HG03378 (cell line): ENCODE measurements at regions not wholly inside any gene's neighbourhood (a gene's known extent, or its start where the extent isn't known, plus 50 kb on each side); places are given as distances from the start of the nearest gene placed in this dataset.

ENCODE experiments used
- ATAC-seq: cut with Tn5 transposase; IDR thresholded peaks from one replicate; pipeline ENCODE4 v1.9.1; 2021; ENCODE audit warnings: mild to moderate bottlenecking, moderate library complexity; ENCODE audit not compliant: unreplicated experiment

GRCh38 chr7:153370092-153370491 is 610.5 kb downstream of the ACTR3B start:
- ATAC-seq: no peak

- ATAC-seq: no peak
These were observed 621.1 kb downstream of the ACTR3B start for GRCh38 chr7:153380636-153381035.

GRCh38 chr7:153381275-153382040 is 621.9 kb downstream of the ACTR3B start:
- ATAC-seq: no peak

GRCh38 chr7:153382641-153383101 is 623.1 kb downstream of the ACTR3B start:
- ATAC-seq: no peak

- no peak for ATAC-seq
These were observed 624.2 kb downstream of the ACTR3B start for GRCh38 chr7:153383781-153384180.

- ATAC-seq: no peak
These were observed 626.0 kb downstream of the ACTR3B start for GRCh38 chr7:153385502-153385901.

GRCh38 chr7:153386556-153386955 is 627.0 kb downstream of the ACTR3B start:
- ATAC-seq: no peak

- no peak for ATAC-seq
These were observed 629.1 kb downstream of the ACTR3B start for GRCh38 chr7:153388611-153389010.

- no peak for ATAC-seq
These were observed 629.7 kb downstream of the ACTR3B start for GRCh38 chr7:153389261-153389660.

- no peak for ATAC-seq
These were observed 631.4 kb downstream of the ACTR3B start for GRCh38 chr7:153390955-153391354.

GRCh38 chr7:153392726-153393125 is 633.2 kb downstream of the ACTR3B start:
- ATAC-seq: no peak

- no peak for ATAC-seq
These were observed 634.1 kb downstream of the ACTR3B start for GRCh38 chr7:153393666-153394065.

- no peak for ATAC-seq
These were observed 636.9 kb downstream of the ACTR3B start for GRCh38 chr7:153396475-153396874.

- ATAC-seq: no peak
These were observed 637.9 kb downstream of the ACTR3B start for GRCh38 chr7:153397459-153397858.

- ATAC-seq: no peak
These were observed 638.4 kb downstream of the ACTR3B start for GRCh38 chr7:153397906-153398305.

GRCh38 chr7:153398370-153398769 is 638.8 kb downstream of the ACTR3B start:
- no peak for ATAC-seq

GRCh38 chr7:153398789-153399553 is 639.4 kb downstream of the ACTR3B start:
- no peak for ATAC-seq

- no peak for ATAC-seq
These were observed 640.0 kb downstream of the ACTR3B start for GRCh38 chr7:153399554-153399940.

- no peak for ATAC-seq
These were observed 641.4 kb downstream of the ACTR3B start for GRCh38 chr7:153400735-153401593.

GRCh38 chr7:153401795-153402720 is 642.5 kb downstream of the ACTR3B start:
- no peak for ATAC-seq
